GM18505 (cell line): ENCODE measurements at regions not wholly inside any gene's neighbourhood (a gene's known extent, or its start where the extent isn't known, plus 50 kb on each side); places are given as distances from the start of the nearest gene placed in this dataset.

ENCODE experiments used
- ATAC-seq: cut with Tn5 transposase; IDR thresholded peaks from one replicate; pipeline ENCODE4 v1.9.1; 2021; ENCODE audit not compliant: unreplicated experiment
- POLR2A ChIP-seq: IDR thresholded peaks from 4 replicates; pipeline ENCODE4 v1.6.1; 2011; ENCODE audit warnings: borderline replicate concordance; ENCODE audit not compliant: insufficient read depth, insufficient read length; ENCODE audit errors: extremely low read depth

- no peak for ATAC-seq
- TF ChIP-seq POLR2A, result no peak
Measured at GRCh38 chr3:105923140-105923539, 54.3 kb upstream of the CBLB start.

DNA sequence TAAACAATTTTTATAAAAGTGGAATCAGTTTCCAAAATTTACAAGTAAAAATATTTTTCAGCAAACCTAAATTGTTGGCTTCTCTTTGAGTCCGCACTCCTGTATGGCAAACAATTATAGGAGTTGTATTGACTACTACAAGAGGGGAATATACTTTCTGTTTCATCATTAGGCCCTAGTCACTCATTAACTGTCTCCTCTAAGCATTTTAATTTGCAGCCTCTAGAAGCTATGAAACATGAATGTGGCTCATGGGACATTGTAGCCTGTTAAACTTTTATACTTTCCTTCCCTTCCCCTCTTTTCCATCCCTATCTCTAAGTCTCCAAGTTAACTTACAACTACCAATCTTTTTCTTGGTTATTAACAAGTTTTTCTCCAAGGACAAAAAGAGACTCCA, 58.9 kb upstream of the CBLB start:
- no peak for ATAC-seq
- no peak for TF ChIP-seq POLR2A

GRCh38 chr3:105930733-105931132, 61.9 kb upstream of the CBLB start:
- no peak for ATAC-seq
- TF ChIP-seq POLR2A, result no peak

DNA sequence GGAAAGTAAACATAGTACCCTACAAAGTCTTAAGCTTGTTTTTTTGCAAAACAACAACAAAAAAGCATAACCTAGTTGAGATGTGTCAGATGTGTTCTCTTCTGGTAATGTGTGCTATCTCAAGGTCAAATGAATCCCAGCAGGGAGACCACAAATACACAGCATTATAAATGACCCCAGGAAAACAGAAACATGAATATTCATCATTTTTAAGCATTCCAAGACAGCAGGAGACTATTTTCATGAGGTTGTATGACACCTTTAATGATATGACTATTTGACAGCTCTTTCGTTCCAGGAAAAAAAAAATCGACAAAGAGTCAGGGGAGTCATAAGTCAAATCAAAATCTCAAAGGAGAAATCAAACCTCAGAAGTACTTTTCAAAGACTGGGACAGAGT, 62.7 kb upstream of the CBLB start:
- TF ChIP-seq POLR2A, result no peak

DNA sequence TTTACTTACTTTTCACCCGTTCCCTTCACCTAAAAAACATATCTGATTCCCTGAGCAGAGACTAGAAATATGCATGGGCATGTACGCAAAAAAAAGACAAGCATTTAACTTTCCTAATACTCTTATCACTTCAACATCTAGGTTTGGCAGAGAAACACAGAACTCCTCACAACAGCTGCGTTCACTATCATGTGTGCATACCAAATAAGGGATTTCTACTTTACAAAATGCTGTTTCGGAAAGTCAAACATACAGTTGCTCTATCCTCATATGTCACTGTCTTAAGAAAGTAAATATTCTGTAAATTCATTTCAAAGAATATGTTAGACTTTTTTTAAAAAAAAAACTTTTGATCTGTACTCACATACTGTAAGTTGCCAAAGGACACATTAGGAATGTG, 65.1 kb upstream of the CBLB start:
- ATAC-seq, result no peak
- TF ChIP-seq POLR2A, result no peak

More for the DNA sequence above, 62.7 kb upstream of the CBLB start:
- ATAC-seq, result no peak

DNA sequence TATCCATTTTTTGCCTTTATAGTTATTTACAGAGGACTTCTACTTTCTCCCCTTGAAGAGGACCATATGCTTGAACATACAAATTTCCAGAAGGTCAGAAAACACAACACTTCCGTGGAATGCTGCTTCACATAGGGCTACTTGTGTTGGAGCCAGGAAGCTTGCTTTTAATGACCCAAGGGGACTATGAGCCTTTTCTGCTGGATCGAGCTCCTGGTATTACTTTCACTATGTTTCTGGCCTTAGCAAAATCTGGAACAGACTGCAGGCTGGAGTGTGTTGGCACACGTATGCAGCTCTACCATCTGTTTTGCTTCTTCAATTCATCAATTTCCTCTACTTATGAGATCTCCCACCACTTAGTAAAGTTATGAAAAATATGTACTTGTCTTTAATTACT, 69.3 kb upstream of the CBLB start:
- no peak for ATAC-seq
- no peak for TF ChIP-seq POLR2A

GRCh38 chr3:105938806-105939205, 70.0 kb upstream of the CBLB start:
- no peak for TF ChIP-seq POLR2A
- ATAC-seq, result no peak

GRCh38 chr3:105944276-105944675, 75.5 kb upstream of the CBLB start:
- ATAC-seq, result no peak
- no peak for TF ChIP-seq POLR2A

DNA sequence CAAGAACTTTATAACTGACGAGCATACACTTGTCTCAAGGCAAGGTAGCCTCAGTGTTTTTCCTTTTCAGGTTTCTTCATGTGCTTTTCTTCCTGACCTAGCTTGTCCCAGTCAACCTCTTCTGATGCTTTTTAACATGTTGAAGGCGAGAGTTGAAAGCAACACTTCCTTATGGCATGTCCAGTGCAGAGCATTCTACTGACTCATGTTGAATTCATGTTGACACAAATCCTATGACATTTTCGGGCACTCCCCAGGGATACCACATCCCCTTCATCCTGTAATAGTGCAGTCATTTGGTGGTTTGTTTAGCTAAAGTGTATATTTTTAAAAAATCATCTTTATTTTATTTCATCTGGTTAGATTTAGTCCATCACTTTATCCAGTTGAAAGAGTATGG, 75.9 kb upstream of the CBLB start:
- TF ChIP-seq POLR2A, result no peak

GRCh38 chr3:105948101-105948500, 79.3 kb upstream of the CBLB start:
- no peak for TF ChIP-seq POLR2A
- no peak for ATAC-seq

More for the DNA sequence above, 75.9 kb upstream of the CBLB start:
- no peak for ATAC-seq

GRCh38 chr3:105950881-105951600, 82.2 kb upstream of the CBLB start:
- no peak for ATAC-seq
- no peak for TF ChIP-seq POLR2A

DNA sequence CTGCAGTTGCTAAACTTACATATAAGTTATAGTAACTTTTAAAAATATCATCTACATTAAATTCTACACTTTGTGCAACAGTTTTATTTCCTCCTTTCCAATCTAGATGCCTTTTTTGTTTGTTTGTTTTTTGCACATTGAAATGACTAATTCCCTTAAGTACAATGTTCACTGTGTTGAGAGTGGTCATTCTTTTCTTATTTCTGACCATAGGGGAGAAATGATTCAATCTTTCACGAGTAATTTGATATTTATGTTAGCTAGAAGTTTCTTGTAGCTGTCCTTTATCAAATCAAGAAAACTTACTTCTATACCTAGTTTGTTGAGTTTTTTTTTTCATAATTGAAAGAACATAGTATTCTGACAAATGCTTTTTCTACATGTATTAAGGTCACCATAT, 85.0 kb upstream of the CBLB start:
- TF ChIP-seq POLR2A, result no peak
- ATAC-seq, result no peak

- ATAC-seq, result no peak
- TF ChIP-seq POLR2A, result no peak
Measured at GRCh38 chr3:105956306-105956705, 87.5 kb upstream of the CBLB start.

- no peak for TF ChIP-seq POLR2A
- no peak for ATAC-seq
Measured at GRCh38 chr3:105957722-105958121, 88.9 kb upstream of the CBLB start.
